IMR-90 (cell line): ENCODE measurements at regions not wholly inside any gene's neighbourhood (a gene's known extent, or its start where the extent isn't known, plus 50 kb on each side); places are given as distances from the start of the nearest gene placed in this dataset.

Experiments
- ATAC-seq: fragments of 200-7000 bp; cut with Tn5 transposase; 2 replicates; pipeline ENCODE4 v1.9.1; 2020; ENCODE audit warnings: low read depth, mild to moderate bottlenecking, moderate library complexity
- BruUV-seq: library from RNA; stranded (reverse); fragments of 400-500 nt; replicated peaks from 2 replicates; lab custom pipeline; 2021; lab: Mats Ljungman, UMichigan
- CTCF ChIA-PET: fragments of 300-600 bp; formaldehyde crosslinking; extraction: SDS; loops from one replicate; lab custom pipeline; 2021; ENCODE audit warnings: antibody characterized with exemption; lab: Yijun Ruan, JAX
- POLR2A ChIA-PET: fragments of 300-600 bp; sonication (Branson Sonifier 250); formaldehyde crosslinking; loops from one replicate; lab custom pipeline; 2022; ENCODE audit warnings: antibody characterized with exemption; ENCODE audit not compliant: unreplicated experiment; lab: Charles Lee
- DNase-seq: peaks from one replicate; pipeline ENCODE4 v3.0.0; 2013
- H2AFZ ChIP-seq: replicated peaks from 2 replicates; pipeline ENCODE3; 2013; ENCODE audit warnings: low read length, mild to moderate bottlenecking; ENCODE audit not compliant: poor library complexity
- H2AK5ac ChIP-seq: 2 replicates; pipeline ENCODE4 v1.6.1; 2013; ENCODE audit warnings: low read depth, low read length, inconsistent platforms
- H2AK9ac ChIP-seq: replicated peaks from 2 replicates; pipeline ENCODE3; 2013; ENCODE audit warnings: mild to moderate bottlenecking, low read depth, low read length, moderate library complexity; ENCODE audit not compliant: poor library complexity
- H2BK120ac ChIP-seq: 2 replicates; pipeline ENCODE4 v1.6.1; 2013; ENCODE audit warnings: low read depth, low read length, inconsistent platforms
- H2BK15ac ChIP-seq: 3 replicates; pipeline ENCODE4 v1.6.1; 2013; ENCODE audit warnings: low read depth, low read length, inconsistent platforms
- H2BK20ac ChIP-seq: 2 replicates; pipeline ENCODE4 v1.6.1; 2013; ENCODE audit warnings: low read depth, mild to moderate bottlenecking, inconsistent platforms, low read length, moderate library complexity
- H2BK5ac ChIP-seq: 2 replicates; pipeline ENCODE4 v1.6.1; 2013; ENCODE audit warnings: mild to moderate bottlenecking, low read depth, low read length, inconsistent platforms; ENCODE audit not compliant: poor library complexity, severe bottlenecking
- H3K14ac ChIP-seq: replicated peaks from 2 replicates; pipeline ENCODE4 v1.6.1; 2013; ENCODE audit warnings: low read depth, low read length, inconsistent platforms
- H3K18ac ChIP-seq: 2 replicates; pipeline ENCODE4 v1.6.1; 2013; ENCODE audit warnings: low read depth, low read length, control low read depth
- H3K23ac ChIP-seq: 2 replicates; pipeline ENCODE4 v1.6.1; 2013; ENCODE audit warnings: low read depth, low read length, inconsistent platforms
- H3K27ac ChIP-seq: 2 replicates; pipeline ENCODE4 v1.5.1; 2013; ENCODE audit warnings: mild to moderate bottlenecking, control low read depth, low read length; ENCODE audit not compliant: insufficient read depth
- H3K27me3 ChIP-seq: 2 replicates; pipeline ENCODE4 v1.6.1; 2013; ENCODE audit warnings: low read length; ENCODE audit not compliant: control insufficient read depth, insufficient read depth
- H3K36me3 ChIP-seq: 2 replicates; pipeline ENCODE4 v1.6.1; 2013; ENCODE audit warnings: low read length, mixed read lengths; ENCODE audit not compliant: control insufficient read depth, insufficient read depth
- H3K4ac ChIP-seq: 2 replicates; pipeline ENCODE4 v1.6.1; 2013; ENCODE audit warnings: low read depth, low read length, inconsistent platforms
- H3K4me1 ChIP-seq: 2 replicates; pipeline ENCODE4 v1.6.1; 2013; ENCODE audit warnings: low read length, mixed read lengths; ENCODE audit not compliant: control insufficient read depth, insufficient read depth
- H3K4me2 ChIP-seq: 2 replicates; pipeline ENCODE4 v1.6.1; 2013; ENCODE audit warnings: low read depth, mild to moderate bottlenecking, control low read depth, low read length, moderate library complexity
- H3K4me3 ChIP-seq: 2 replicates; pipeline ENCODE4 v1.5.1; 2013; ENCODE audit warnings: low read depth, mild to moderate bottlenecking, control low read depth, low read length, moderate library complexity; ENCODE audit not compliant: insufficient read depth
- H3K56ac ChIP-seq: 2 replicates; pipeline ENCODE4 v1.6.1; 2013; ENCODE audit warnings: low read length, inconsistent platforms; ENCODE audit not compliant: insufficient read depth; ENCODE audit errors: extremely low read depth
- H3K79me1 ChIP-seq, 2 experiments: 2 replicates each; pipeline ENCODE4 v1.6.1; 2013; ENCODE audit warnings: low read length in 2 of 2, inconsistent platforms in 1 of 2, low read depth in 1 of 2
- H3K9ac ChIP-seq: 2 replicates; pipeline ENCODE4 v1.6.1; 2013; ENCODE audit warnings: low read depth, low read length, control low read depth
- H3K9me1 ChIP-seq: 2 replicates; pipeline ENCODE4 v1.6.1; 2013; ENCODE audit warnings: low read length, inconsistent platforms; ENCODE audit not compliant: insufficient read depth
- H3K9me3 ChIP-seq: 2 replicates; pipeline ENCODE4 v1.6.1; 2013; ENCODE audit warnings: low read length; ENCODE audit not compliant: control insufficient read depth, insufficient read depth
- H4K20me1 ChIP-seq: 2 replicates; pipeline ENCODE4 v1.6.1; 2013; ENCODE audit warnings: low read length, inconsistent platforms; ENCODE audit not compliant: insufficient read depth
- H4K5ac ChIP-seq: 2 replicates; pipeline ENCODE4 v1.6.1; 2013; ENCODE audit warnings: mild to moderate bottlenecking, low read depth, low read length, control low read depth
- H4K8ac ChIP-seq, 2 experiments: 2 replicates each; pipeline ENCODE4 v1.6.1; 2013; ENCODE audit warnings: low read depth in 2 of 2, low read length in 2 of 2, control low read depth in 1 of 2, inconsistent platforms in 1 of 2
- H4K91ac ChIP-seq: 2 replicates; pipeline ENCODE4 v1.6.1; 2013; ENCODE audit warnings: low read depth, low read length, inconsistent platforms; ENCODE audit not compliant: insufficient read depth
- BHLHE40 ChIP-seq: fragments of 150-350 bp; IDR thresholded peaks from 2 replicates; pipeline ENCODE4 v1.6.1; 2016; ENCODE audit warnings: mild to moderate bottlenecking, low read depth, low read length
- CEBPB ChIP-seq: IDR thresholded peaks from 2 replicates; pipeline ENCODE4 v1.6.1; 2012; ENCODE audit warnings: low read depth, low read length, improper control_type of control experiment
- CHD1 ChIP-seq: IDR thresholded peaks from 2 replicates; pipeline ENCODE4 v1.6.1; 2012; ENCODE audit warnings: low read depth, low read length, improper control_type of control experiment
- FOS ChIP-seq: fragments of 150-350 bp; IDR thresholded peaks from 2 replicates; pipeline ENCODE4 v1.6.1; 2016; ENCODE audit warnings: low read depth, low read length
- MAFK ChIP-seq: IDR thresholded peaks from 2 replicates; pipeline ENCODE4 v1.6.1; 2012; ENCODE audit warnings: low read depth, low read length, improper control_type of control experiment
- MAZ ChIP-seq: IDR thresholded peaks from 2 replicates; pipeline ENCODE4 v1.6.1; 2012; ENCODE audit warnings: low read depth, mild to moderate bottlenecking, low read length, improper control_type of control experiment, moderate library complexity, borderline replicate concordance
- MXI1 ChIP-seq: IDR thresholded peaks from 2 replicates; pipeline ENCODE4 v1.6.1; 2012; ENCODE audit warnings: low read depth, mild to moderate bottlenecking, low read length, moderate library complexity, borderline replicate concordance
- NFE2L2 ChIP-seq: fragments of 150-350 bp; IDR thresholded peaks from 2 replicates; pipeline ENCODE4 v1.6.1; 2016; ENCODE audit warnings: low read depth, mild to moderate bottlenecking, low read length
- POLR2A ChIP-seq: IDR thresholded peaks from 2 replicates; pipeline ENCODE4 v1.6.1; 2012; ENCODE audit warnings: mild to moderate bottlenecking, low read depth, low read length
- RAD21 ChIP-seq: IDR thresholded peaks from 2 replicates; pipeline ENCODE4 v1.6.1; 2012; ENCODE audit warnings: low read length, improper control_type of control experiment
- RCOR1 ChIP-seq: IDR thresholded peaks from 2 replicates; pipeline ENCODE4 v1.6.1; 2012; ENCODE audit warnings: mild to moderate bottlenecking, low read length, improper control_type of control experiment; ENCODE audit not compliant: insufficient replicate concordance
- RFX5 ChIP-seq: IDR thresholded peaks from 2 replicates; pipeline ENCODE4 v1.8.0; 2012; ENCODE audit warnings: low read depth, mild to moderate bottlenecking, low read length, moderate library complexity
- SMC3 ChIP-seq: fragments of 150-350 bp; IDR thresholded peaks from 2 replicates; pipeline ENCODE4 v1.6.1; 2016; ENCODE audit warnings: low read depth, mild to moderate bottlenecking, antibody characterized with exemption, low read length, moderate library complexity
- WGBS, 2 experiments: methylation state at CpG; one replicate each; pipeline versions ENCODE4 v1.1.5 to v1.1.7; 2013; ENCODE audit warnings: missing lambda C conversion rate in 2 of 2; ENCODE audit not compliant: insufficient read length in 1 of 2; ENCODE audit errors: extremely low coverage in 2 of 2; 5-methylcytosine and 5-hydroxymethylcytosine counted together
- dilution Hi-C: fragments of 300-500 bp; cut with HindIII; formaldehyde crosslinking; loops from one replicate; pipeline ENCODE4 v1.14.3; 2018; ENCODE audit warnings: low sequenced_read_pairs; ENCODE audit not compliant: unreplicated experiment
- in situ Hi-C: fragments of 300-500 bp; cut with MboI; formaldehyde crosslinking; loops from 3 replicates; pipeline ENCODE4 v1.14.3; 2019; ENCODE audit warnings: low sequenced_read_pairs, inconsistent platforms, mixed read lengths
- intact Hi-C: fragments of 100-400 bp; cut with micrococcal nuclease; formaldehyde crosslinking; loops from 2 replicates; pipeline ENCODE4 v1.10.0; 2022
- TF ChIP-seq, protein P1 (sequence below): fragments of 150-350 bp; IDR thresholded peaks from 2 replicates; pipeline ENCODE4 v1.6.1; 2017; ENCODE audit warnings: mild to moderate bottlenecking, antibody characterized with exemption, low read length, low read depth
- TF ChIP-seq, protein P2 (sequence below): fragments of 150-350 bp; IDR thresholded peaks from 2 replicates; pipeline ENCODE4 v1.6.1; 2016; ENCODE audit warnings: low read depth, mild to moderate bottlenecking, low read length, moderate library complexity, borderline replicate concordance
- TF ChIP-seq, protein P3 (sequence below): conservative IDR thresholded peaks from 2 replicates; pipeline ENCODE4 v1.5.1; 2012; ENCODE audit warnings: mild to moderate bottlenecking, low read depth, low read length, improper control_type of control experiment

DNA sequence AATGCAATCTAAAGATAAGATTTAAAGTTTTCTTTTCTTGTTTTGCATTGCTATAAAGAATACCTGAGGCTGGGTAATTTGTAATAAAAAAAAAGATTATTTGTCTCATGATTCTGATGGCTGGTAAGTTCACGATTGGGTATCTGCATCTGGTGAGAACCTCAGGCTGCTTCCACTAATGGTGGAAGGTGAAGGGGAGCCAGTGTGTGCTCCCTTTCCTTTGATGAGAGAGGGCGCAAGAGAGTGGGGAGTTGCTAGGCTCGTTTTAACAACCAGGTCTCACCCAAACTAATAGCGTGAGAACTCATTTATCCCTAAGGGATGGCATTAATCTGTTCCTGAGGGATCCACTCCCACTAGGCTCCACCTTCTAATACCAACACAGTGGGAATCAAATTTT, 353.2 kb downstream of the BTBD3 start:
- Histone ChIP-seq H2AK9ac (no peak overlapping the region), H3K9me1 (no peaks in the 10 kb centered on the region), H4K5ac (no peak overlapping the region), H3K79me1 (no peaks in the 10 kb centered on the region), H2BK15ac (no peak overlapping the region), H3K27me3 (no peaks in the 10 kb centered on the region), H4K91ac (no peak overlapping the region), H3K18ac (no peak overlapping the region), H4K8ac (no peak overlapping the region), H2AK5ac (no peak overlapping the region), H2AFZ (no peak overlapping the region), H3K27ac (no peak overlapping the region), H3K14ac (no peak overlapping the region), H3K4ac (no peak overlapping the region), H3K9ac (no peak overlapping the region), H2BK5ac (no peak overlapping the region), H4K20me1 (no peaks in the 10 kb centered on the region), H3K23ac (no peak overlapping the region), H3K4me3 (no peak overlapping the region), H3K36me3 (no peaks in the 10 kb centered on the region), H3K9me3 (no peaks in the 10 kb centered on the region), H3K4me2 (no peak overlapping the region), H3K56ac (no peak overlapping the region), H2BK20ac (no peak overlapping the region), H2BK120ac (no peak overlapping the region), H3K4me1 (no peaks in the 10 kb centered on the region)
- no TSS peak for BruUV-seq
- dilution Hi-C loops: no loop called here
- ChIA-PET CTCF (no interaction called here), POLR2A (no interaction called here)
- TF ChIP-seq FOS: no peak
- no peak for TF ChIP-seq RAD21
- no peak for TF ChIP-seq RFX5
- TF ChIP-seq MXI1: no peak
- TF ChIP-seq, protein P1, sequence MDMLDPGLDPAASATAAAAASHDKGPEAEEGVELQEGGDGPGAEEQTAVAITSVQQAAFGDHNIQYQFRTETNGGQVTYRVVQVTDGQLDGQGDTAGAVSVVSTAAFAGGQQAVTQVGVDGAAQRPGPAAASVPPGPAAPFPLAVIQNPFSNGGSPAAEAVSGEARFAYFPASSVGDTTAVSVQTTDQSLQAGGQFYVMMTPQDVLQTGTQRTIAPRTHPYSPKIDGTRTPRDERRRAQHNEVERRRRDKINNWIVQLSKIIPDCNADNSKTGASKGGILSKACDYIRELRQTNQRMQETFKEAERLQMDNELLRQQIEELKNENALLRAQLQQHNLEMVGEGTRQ: no peak
- no peak for TF ChIP-seq NFE2L2
- TF ChIP-seq RCOR1: no peak
- no peak for TF ChIP-seq MAFK
- TF ChIP-seq, protein P2, sequence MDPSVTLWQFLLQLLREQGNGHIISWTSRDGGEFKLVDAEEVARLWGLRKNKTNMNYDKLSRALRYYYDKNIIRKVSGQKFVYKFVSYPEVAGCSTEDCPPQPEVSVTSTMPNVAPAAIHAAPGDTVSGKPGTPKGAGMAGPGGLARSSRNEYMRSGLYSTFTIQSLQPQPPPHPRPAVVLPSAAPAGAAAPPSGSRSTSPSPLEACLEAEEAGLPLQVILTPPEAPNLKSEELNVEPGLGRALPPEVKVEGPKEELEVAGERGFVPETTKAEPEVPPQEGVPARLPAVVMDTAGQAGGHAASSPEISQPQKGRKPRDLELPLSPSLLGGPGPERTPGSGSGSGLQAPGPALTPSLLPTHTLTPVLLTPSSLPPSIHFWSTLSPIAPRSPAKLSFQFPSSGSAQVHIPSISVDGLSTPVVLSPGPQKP: no peak
- TF ChIP-seq MAZ: no peak
- no peak for TF ChIP-seq CEBPB
- TF ChIP-seq CHD1: no peak
- TF ChIP-seq BHLHE40: no peak
- TF ChIP-seq, protein P3, sequence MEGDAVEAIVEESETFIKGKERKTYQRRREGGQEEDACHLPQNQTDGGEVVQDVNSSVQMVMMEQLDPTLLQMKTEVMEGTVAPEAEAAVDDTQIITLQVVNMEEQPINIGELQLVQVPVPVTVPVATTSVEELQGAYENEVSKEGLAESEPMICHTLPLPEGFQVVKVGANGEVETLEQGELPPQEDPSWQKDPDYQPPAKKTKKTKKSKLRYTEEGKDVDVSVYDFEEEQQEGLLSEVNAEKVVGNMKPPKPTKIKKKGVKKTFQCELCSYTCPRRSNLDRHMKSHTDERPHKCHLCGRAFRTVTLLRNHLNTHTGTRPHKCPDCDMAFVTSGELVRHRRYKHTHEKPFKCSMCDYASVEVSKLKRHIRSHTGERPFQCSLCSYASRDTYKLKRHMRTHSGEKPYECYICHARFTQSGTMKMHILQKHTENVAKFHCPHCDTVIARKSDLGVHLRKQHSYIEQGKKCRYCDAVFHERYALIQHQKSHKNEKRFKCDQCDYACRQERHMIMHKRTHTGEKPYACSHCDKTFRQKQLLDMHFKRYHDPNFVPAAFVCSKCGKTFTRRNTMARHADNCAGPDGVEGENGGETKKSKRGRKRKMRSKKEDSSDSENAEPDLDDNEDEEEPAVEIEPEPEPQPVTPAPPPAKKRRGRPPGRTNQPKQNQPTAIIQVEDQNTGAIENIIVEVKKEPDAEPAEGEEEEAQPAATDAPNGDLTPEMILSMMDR: no peak
- TF ChIP-seq SMC3: no peak
- no peak for TF ChIP-seq POLR2A
- no CpG with 5 or more reads among the region's 4 CpGs for WGBS, 2 experiments
- ATAC-seq (no peak), DNase-seq (no peak)
- intact Hi-C loops: no loop called here
- in situ Hi-C loops: no loop called here
